H1 (cell line): ENCODE measurements at regions not wholly inside any gene's neighbourhood (a gene's known extent, or its start where the extent isn't known, plus 50 kb on each side); places are given as distances from the start of the nearest gene placed in this dataset.

Experiments
- CTCF ChIA-PET: fragments of 300-600 bp; sonication (Branson Sonifier 250); formaldehyde crosslinking; loops from one replicate; lab custom pipeline; 2021; ENCODE audit not compliant: partially characterized antibody; lab: Charles Lee
- POLR2A ChIA-PET: fragments of 300-600 bp; sonication (Branson Sonifier 250); formaldehyde crosslinking; loops from one replicate; lab custom pipeline; 2021; ENCODE audit warnings: inconsistent platforms; ENCODE audit not compliant: partially characterized antibody; lab: Charles Lee
- DNase-seq, 2 experiments: peaks; one replicate each; pipeline versions ENCODE4 v3.0.0 to v3.0.0-alpha.2; 2010 to 2022; ENCODE audit warnings: low spot score in 2 of 2, low read depth in 1 of 2, mixed read lengths in 1 of 2
- FAIRE-seq: peaks from 2 replicates; lab custom pipeline; 2011; peaks lifted over from hg19 to GRCh38; lab: Jason Lieb, UNC
- H2AFZ ChIP-seq: 2 replicates; pipeline ENCODE4 v1.8.1; 2012; ENCODE audit warnings: low read length, inconsistent platforms
- H2AK5ac ChIP-seq: 2 replicates; pipeline ENCODE4 v1.6.1; 2013; ENCODE audit warnings: low read depth, low read length
- H2BK120ac ChIP-seq: replicated peaks from 2 replicates; pipeline ENCODE3; 2013; ENCODE audit warnings: low read depth, low read length, inconsistent platforms
- H2BK12ac ChIP-seq: 2 replicates; pipeline ENCODE4 v1.6.1; 2013; ENCODE audit warnings: low read depth, low read length
- H2BK15ac ChIP-seq: 2 replicates; pipeline ENCODE4 v1.6.1; 2013; ENCODE audit warnings: low read length
- H2BK20ac ChIP-seq: 2 replicates; pipeline ENCODE4 v1.6.1; 2013; ENCODE audit warnings: low read length
- H2BK5ac ChIP-seq: 2 replicates; pipeline ENCODE4 v1.6.1; 2013; ENCODE audit warnings: low read depth, low read length
- H3K14ac ChIP-seq: 2 replicates; pipeline ENCODE4 v1.6.1; 2013; ENCODE audit warnings: inconsistent platforms; ENCODE audit not compliant: insufficient read length
- H3K18ac ChIP-seq: 2 replicates; pipeline ENCODE4 v1.6.1; 2013; ENCODE audit warnings: low read length; ENCODE audit errors: extremely low read depth
- H3K23ac ChIP-seq: 2 replicates; pipeline ENCODE4 v1.6.1; 2013; ENCODE audit warnings: inconsistent platforms; ENCODE audit not compliant: insufficient read length
- H3K23me2 ChIP-seq: 2 replicates; pipeline ENCODE4 v1.6.1; 2013; ENCODE audit warnings: low read depth, low read length
- H3K27ac ChIP-seq: 2 replicates; pipeline ENCODE4 v1.6.1; 2011; ENCODE audit warnings: low read depth, low read length, inconsistent platforms
- H3K27me3 ChIP-seq, 4 experiments: replicated peaks in 1 of 4; 1 replicate in 1 of 4; 2 replicates in 3 of 4; pipeline versions ENCODE4 v1.6.1 to v1.8.1; 2011 to 2013; ENCODE audit warnings: low read length in 3 of 4, mild to moderate bottlenecking in 3 of 4, inconsistent platforms in 2 of 4, mixed read lengths in 2 of 4, moderate library complexity in 1 of 4; ENCODE audit not compliant: control insufficient read depth in 3 of 4, insufficient read depth in 3 of 4; ENCODE audit errors: extremely low read depth in 1 of 4
- H3K36me3 ChIP-seq, 4 experiments: 2 replicates each; pipeline versions ENCODE4 v1.6.1 to v1.8.1; 2011 to 2013; ENCODE audit warnings: mild to moderate bottlenecking in 4 of 4, low read length in 3 of 4, moderate library complexity in 2 of 4, control low read depth in 1 of 4, inconsistent platforms in 1 of 4; ENCODE audit not compliant: insufficient read depth in 4 of 4, control insufficient read depth in 2 of 4
- H3K4ac ChIP-seq: replicated peaks from 2 replicates; pipeline ENCODE3; 2013; ENCODE audit warnings: low read length, low read depth, mixed read lengths, inconsistent platforms; ENCODE audit not compliant: insufficient read length
- H3K4me1 ChIP-seq, 4 experiments: replicated peaks in 1 of 4; 1 replicate in 1 of 4; 2 replicates in 3 of 4; pipeline versions ENCODE4 v1.6.1 to v1.8.1; 2011 to 2013; ENCODE audit warnings: low read length in 3 of 4, inconsistent platforms in 2 of 4, mixed read lengths in 1 of 4; ENCODE audit not compliant: insufficient read depth in 4 of 4, control insufficient read depth in 3 of 4
- H3K4me2 ChIP-seq, 2 experiments: 2 replicates each; pipeline versions ENCODE4 v1.6.1 to v1.8.1; 2011 to 2013; ENCODE audit warnings: low read depth in 2 of 2, low read length in 2 of 2, control low read depth in 1 of 2, inconsistent platforms in 1 of 2, mild to moderate bottlenecking in 1 of 2; ENCODE audit not compliant: insufficient read depth in 1 of 2
- H3K4me3 ChIP-seq, 4 experiments: fragments of 200-600, 300-600 bp in 1 of 4; sonication (generic), shearing (Covaris generic), sonication (Bioruptor Twin) in 1 of 4; 2 replicates each; pipeline versions ENCODE4 v1.5.1 to v1.8.1; 2011 to 2016; ENCODE audit warnings: low read length in 4 of 4, low read depth in 3 of 4, control low read depth in 2 of 4, inconsistent platforms in 2 of 4, mild to moderate bottlenecking in 2 of 4, mixed read lengths in 1 of 4, moderate library complexity in 1 of 4; ENCODE audit not compliant: insufficient read depth in 2 of 4; ENCODE audit errors: extremely low read depth in 1 of 4
- H3K56ac ChIP-seq: replicated peaks from 2 replicates; pipeline ENCODE3; 2013; ENCODE audit warnings: low read depth, mild to moderate bottlenecking, mixed read lengths, low read length, inconsistent platforms; ENCODE audit not compliant: insufficient read length
- H3K79me1 ChIP-seq: 2 replicates; pipeline ENCODE4 v1.6.1; 2013; ENCODE audit warnings: low read depth, low read length, control low read depth
- H3K79me2 ChIP-seq, 2 experiments: 2 replicates each; pipeline versions ENCODE4 v1.6.1 to v1.8.1; 2012 to 2013; ENCODE audit warnings: low read length in 2 of 2, mild to moderate bottlenecking in 2 of 2, inconsistent platforms in 1 of 2; ENCODE audit not compliant: insufficient read depth in 2 of 2, control insufficient read depth in 1 of 2
- H3K9ac ChIP-seq, 4 experiments: replicated peaks in 1 of 4; 1 replicate in 1 of 4; 2 replicates in 3 of 4; pipeline versions ENCODE4 v1.6.1 to v1.8.1; 2011 to 2013; ENCODE audit warnings: low read depth in 3 of 4, low read length in 3 of 4, control low read depth in 2 of 4, mild to moderate bottlenecking in 2 of 4, moderate library complexity in 2 of 4, inconsistent platforms in 1 of 4; ENCODE audit errors: extremely low read depth in 1 of 4
- H3K9me3 ChIP-seq, 2 experiments: 2 replicates each; pipeline versions ENCODE4 v1.6.1 to v1.8.1; 2012 to 2013; ENCODE audit warnings: mild to moderate bottlenecking in 2 of 2, moderate library complexity in 2 of 2, control low read depth in 1 of 2, inconsistent platforms in 1 of 2, low read depth in 1 of 2, low read length in 1 of 2, mixed read lengths in 1 of 2; ENCODE audit not compliant: insufficient read depth in 2 of 2
- H4K20me1 ChIP-seq, 2 experiments: replicated peaks in 1 of 2; 2 replicates each; pipeline versions ENCODE3 to v1.8.1; 2011 to 2013; ENCODE audit warnings: inconsistent platforms in 2 of 2, low read length in 2 of 2, mild to moderate bottlenecking in 1 of 2; ENCODE audit not compliant: insufficient read depth in 2 of 2, control insufficient read depth in 1 of 2
- H4K5ac ChIP-seq: 2 replicates; pipeline ENCODE4 v1.6.1; 2013; ENCODE audit warnings: low read length, low read depth, mixed read lengths, inconsistent platforms; ENCODE audit not compliant: insufficient read length
- H4K8ac ChIP-seq: 2 replicates; pipeline ENCODE4 v1.8.0; 2013; ENCODE audit warnings: mild to moderate bottlenecking, moderate library complexity, low read length, inconsistent platforms; ENCODE audit not compliant: insufficient read depth; ENCODE audit errors: extremely low read depth
- H4K91ac ChIP-seq: replicated peaks from 2 replicates; pipeline ENCODE3; 2013; ENCODE audit warnings: low read length, mixed read lengths, inconsistent platforms; ENCODE audit not compliant: insufficient read length
- CEBPB ChIP-seq: IDR thresholded peaks from 2 replicates; pipeline ENCODE4 v1.6.1; 2012; ENCODE audit warnings: low read depth, low read length
- EZH2 ChIP-seq: fragments of 200-600 bp; sonication (generic); IDR thresholded peaks from 2 replicates; pipeline ENCODE4 v1.7.1; 2012; ENCODE audit warnings: low read depth, mild to moderate bottlenecking, moderate library complexity, low read length, inconsistent platforms; ENCODE audit not compliant: severe bottlenecking
- GTF2F1 ChIP-seq: IDR thresholded peaks from 2 replicates; pipeline ENCODE4 v1.6.1; 2012; ENCODE audit warnings: low read depth, low read length, improper control_type of control experiment, borderline replicate concordance
- HDAC2 ChIP-seq, 2 experiments: fragments of 300-600 bp in 1 of 2; sonication (generic) in 1 of 2; IDR thresholded peaks; 2 replicates each; pipeline ENCODE4 v1.6.1; 2011 to 2012; ENCODE audit warnings: low read depth in 2 of 2, low read length in 2 of 2, mild to moderate bottlenecking in 2 of 2, moderate library complexity in 2 of 2, borderline replicate concordance in 1 of 2, inconsistent platforms in 1 of 2
- PHF8 ChIP-seq: fragments of 200-600 bp; sonication (generic); conservative IDR thresholded peaks from 2 replicates; pipeline ENCODE4 v1.7.1; 2012; ENCODE audit warnings: low read depth, mild to moderate bottlenecking, inconsistent platforms, low read length, moderate library complexity
- TAF7 ChIP-seq: optimal IDR thresholded peaks from 2 replicates; pipeline ENCODE3; 2011; ENCODE audit warnings: low read depth, mild to moderate bottlenecking, inconsistent platforms, low read length, moderate library complexity, borderline replicate concordance
- WGBS, 2 experiments: shearing (Covaris generic) in 1 of 2; methylation state at CpG; one replicate each; pipeline versions ENCODE4 v1.1.6 to v1.1.7; 2013 to 2015; ENCODE audit warnings: low lambda C conversion rate in 2 of 2, mixed read lengths in 2 of 2, inconsistent platforms in 1 of 2, low coverage in 1 of 2, missing lambda C conversion rate in 1 of 2; ENCODE audit not compliant: insufficient replicate concordance in 2 of 2, insufficient coverage in 1 of 2, insufficient read length in 1 of 2; ENCODE audit errors: extremely low coverage in 1 of 2, missing lambda C conversion rate in 1 of 2; 5-methylcytosine and 5-hydroxymethylcytosine counted together
- TF ChIP-seq, protein P1 (sequence below), 3 experiments: IDR thresholded peaks; 1 replicate in 2 of 3; 2 replicates in 1 of 3; pipeline versions ENCODE4 v1.5.1 to v1.6.1; 2011; ENCODE audit warnings: low read length in 3 of 3, mild to moderate bottlenecking in 3 of 3, inconsistent platforms in 2 of 3, low read depth in 1 of 3, moderate library complexity in 1 of 3; ENCODE audit not compliant: insufficient read depth in 1 of 3; ENCODE audit errors: control extremely low read depth in 1 of 3

- WGBS, 2 experiments, result 98% methylated on average over 4 of the region's 4 CpGs; no CpG with 5 or more reads in 1 of the 2 experiments
- Histone ChIP-seq H2AK5ac (no peak overlapping the region), H3K56ac (no peak overlapping the region), H2BK120ac (no peak overlapping the region), H4K8ac (no peak overlapping the region), H2BK20ac (no peak overlapping the region), H3K4me2 (no peak overlapping the region), H2BK12ac (no peak overlapping the region), H3K18ac (no peak overlapping the region), H3K4me1 (peaks cover 0 to 9% (median 6%) of the 10 kb centered on the region in 4 experiments; a peak in 3 of 7 replicates), H3K27ac (no peak overlapping the region), H3K36me3 (no peaks in the 10 kb centered on the region), H4K5ac (no peak overlapping the region), H3K4ac (no peak overlapping the region), H3K79me1 (no peaks in the 10 kb centered on the region), H3K14ac (no peak overlapping the region), H3K79me2 (no peaks in the 10 kb centered on the region), H3K23ac (no peak overlapping the region), H4K20me1 (no peaks in the 10 kb centered on the region), H4K91ac (no peak overlapping the region), H2AFZ (no peak overlapping the region), H2BK15ac (no peak overlapping the region), H3K4me3 (no peak overlapping the region), H3K23me2 (no peaks in the 10 kb centered on the region), H3K9me3 (no peaks in the 10 kb centered on the region), H3K9ac (no peak overlapping the region), H3K27me3 (no peaks in the 10 kb centered on the region), H2BK5ac (no peak overlapping the region)
- no peak for DNase-seq
- ChIA-PET CTCF (interaction anchor here (0.6 kb wide), 1 partner anchor 47 kb away, joined by 3 read pairs; no protein-coding TSS in a partner anchor), POLR2A (no interaction called here)
- no peak for FAIRE-seq
- TF ChIP-seq CEBPB, result no peak
- no peak for TF ChIP-seq TAF7
- TF ChIP-seq EZH2, result no peak
- no peak for TF ChIP-seq HDAC2 (IDR thresholded peaks at IDR 0.05; ENCODE audit: borderline replicate concordance in 1 of 2, low read depth in 2 of 2, low read length in 2 of 2)
- no peak for TF ChIP-seq PHF8
- TF ChIP-seq, protein P1, sequence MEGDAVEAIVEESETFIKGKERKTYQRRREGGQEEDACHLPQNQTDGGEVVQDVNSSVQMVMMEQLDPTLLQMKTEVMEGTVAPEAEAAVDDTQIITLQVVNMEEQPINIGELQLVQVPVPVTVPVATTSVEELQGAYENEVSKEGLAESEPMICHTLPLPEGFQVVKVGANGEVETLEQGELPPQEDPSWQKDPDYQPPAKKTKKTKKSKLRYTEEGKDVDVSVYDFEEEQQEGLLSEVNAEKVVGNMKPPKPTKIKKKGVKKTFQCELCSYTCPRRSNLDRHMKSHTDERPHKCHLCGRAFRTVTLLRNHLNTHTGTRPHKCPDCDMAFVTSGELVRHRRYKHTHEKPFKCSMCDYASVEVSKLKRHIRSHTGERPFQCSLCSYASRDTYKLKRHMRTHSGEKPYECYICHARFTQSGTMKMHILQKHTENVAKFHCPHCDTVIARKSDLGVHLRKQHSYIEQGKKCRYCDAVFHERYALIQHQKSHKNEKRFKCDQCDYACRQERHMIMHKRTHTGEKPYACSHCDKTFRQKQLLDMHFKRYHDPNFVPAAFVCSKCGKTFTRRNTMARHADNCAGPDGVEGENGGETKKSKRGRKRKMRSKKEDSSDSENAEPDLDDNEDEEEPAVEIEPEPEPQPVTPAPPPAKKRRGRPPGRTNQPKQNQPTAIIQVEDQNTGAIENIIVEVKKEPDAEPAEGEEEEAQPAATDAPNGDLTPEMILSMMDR (IDR thresholded peaks at IDR 0.05; ENCODE audit: control extremely low read depth in 1 of 3, insufficient read depth in 1 of 3, low read depth in 1 of 3, low read length in 3 of 3), result no peak
- no peak for TF ChIP-seq GTF2F1
Observed at GRCh38 chr2:126761981-126762878, 106.3 kb downstream of the GYPC start.
